Lower leg skin (tissue), 4 donors: ENCODE measurements at regions not wholly inside any gene's neighbourhood (a gene's known extent, or its start where the extent isn't known, plus 50 kb on each side); places are given as distances from the start of the nearest gene placed in this dataset.

Experiments
- DNase-seq, 2 donors: peaks; one replicate each; pipeline ENCODE4 v3.0.0-alpha.2; 2019; ENCODE audit warnings: low spot score in 2 of 2
- H3K4me3 ChIP-seq: fragments of 200-600 bp; sonication (generic); 2 replicates; pipeline ENCODE4 v1.5.1; 2017; ENCODE audit warnings: mild to moderate bottlenecking, low read depth; ENCODE audit not compliant: poor library complexity, severe bottlenecking
- POLR2A ChIP-seq, 2 donors: fragments of 450-650 bp; IDR thresholded peaks; one replicate each; pipeline ENCODE4 v1.6.1; 2016 to 2017; ENCODE audit warnings: antibody characterized with exemption in 2 of 2, mild to moderate bottlenecking in 1 of 2, moderate library complexity in 1 of 2
- WGBS, 2 donors: methylation state at CpG; one replicate each; pipeline ENCODE4 v1.1.5; 2018; 5-methylcytosine and 5-hydroxymethylcytosine counted together
- intact Hi-C: fragments of 100-400 bp; cut with DNase I; formaldehyde crosslinking; loops from one replicate; pipeline ENCODE4 v1.15.0; 2023; ENCODE audit warnings: low total_unique reads
- TF ChIP-seq, protein P1 (sequence below), 3 donors: fragments of 450-650 bp; IDR thresholded peaks; one replicate each; pipeline ENCODE4 v1.5.1; 2016; ENCODE audit warnings: antibody characterized with exemption in 3 of 3, mild to moderate bottlenecking in 3 of 3, moderate library complexity in 2 of 3

DNA sequence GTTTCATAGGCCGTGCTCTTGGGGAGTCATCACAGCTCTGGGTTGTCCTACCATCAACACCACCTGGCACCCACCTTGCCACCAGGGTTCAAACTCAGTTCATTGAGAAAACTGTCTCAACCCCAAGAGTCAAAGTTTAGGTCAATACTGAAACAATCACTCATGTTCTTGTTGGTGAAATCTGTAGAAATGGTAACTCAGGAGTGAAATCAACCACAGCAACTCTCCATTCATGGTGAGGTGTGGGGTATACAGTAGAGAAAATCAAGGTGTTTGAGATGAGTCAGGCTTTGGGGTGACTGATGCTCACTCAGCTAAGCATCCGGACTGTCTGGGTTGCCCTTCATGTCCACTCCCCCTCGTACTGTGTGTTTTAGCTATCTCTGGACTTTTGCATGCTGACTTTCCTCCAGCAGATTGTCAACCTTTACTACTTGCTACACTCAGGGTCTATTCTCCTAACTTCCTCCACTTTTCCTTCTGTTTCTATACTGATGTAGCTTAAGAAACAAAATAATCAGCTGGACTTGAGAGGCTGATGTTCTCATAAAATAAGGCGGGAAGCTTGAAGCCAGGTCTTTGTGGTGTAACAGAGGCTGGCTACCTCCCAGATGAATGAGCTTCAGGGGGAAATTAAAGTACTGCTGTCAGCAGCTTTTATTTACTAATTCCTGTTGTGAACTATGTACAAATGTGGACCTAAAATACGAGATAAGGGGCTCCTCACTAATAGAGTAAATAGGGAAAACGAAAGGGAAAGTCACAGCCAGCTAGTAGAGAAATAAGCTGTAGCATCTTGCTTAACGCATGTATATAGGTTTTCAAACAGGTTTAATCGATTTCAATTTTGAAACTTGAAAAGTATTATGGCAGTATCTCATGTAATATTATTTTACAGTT is 173.6 kb upstream of the AKR1E2 start:
- DNase-seq, result no peak
- WGBS, 2 donors, result 70 to 76% methylated on average over 8 of the region's 8 CpGs
- intact Hi-C loops, result no loop called here
- no peak overlapping the region for H3K4me3 ChIP-seq
- no peak for TF ChIP-seq POLR2A (IDR thresholded peaks at IDR 0.05)
- TF ChIP-seq, protein P1, sequence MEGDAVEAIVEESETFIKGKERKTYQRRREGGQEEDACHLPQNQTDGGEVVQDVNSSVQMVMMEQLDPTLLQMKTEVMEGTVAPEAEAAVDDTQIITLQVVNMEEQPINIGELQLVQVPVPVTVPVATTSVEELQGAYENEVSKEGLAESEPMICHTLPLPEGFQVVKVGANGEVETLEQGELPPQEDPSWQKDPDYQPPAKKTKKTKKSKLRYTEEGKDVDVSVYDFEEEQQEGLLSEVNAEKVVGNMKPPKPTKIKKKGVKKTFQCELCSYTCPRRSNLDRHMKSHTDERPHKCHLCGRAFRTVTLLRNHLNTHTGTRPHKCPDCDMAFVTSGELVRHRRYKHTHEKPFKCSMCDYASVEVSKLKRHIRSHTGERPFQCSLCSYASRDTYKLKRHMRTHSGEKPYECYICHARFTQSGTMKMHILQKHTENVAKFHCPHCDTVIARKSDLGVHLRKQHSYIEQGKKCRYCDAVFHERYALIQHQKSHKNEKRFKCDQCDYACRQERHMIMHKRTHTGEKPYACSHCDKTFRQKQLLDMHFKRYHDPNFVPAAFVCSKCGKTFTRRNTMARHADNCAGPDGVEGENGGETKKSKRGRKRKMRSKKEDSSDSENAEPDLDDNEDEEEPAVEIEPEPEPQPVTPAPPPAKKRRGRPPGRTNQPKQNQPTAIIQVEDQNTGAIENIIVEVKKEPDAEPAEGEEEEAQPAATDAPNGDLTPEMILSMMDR (IDR thresholded peaks at IDR 0.05), result no peak

DNA sequence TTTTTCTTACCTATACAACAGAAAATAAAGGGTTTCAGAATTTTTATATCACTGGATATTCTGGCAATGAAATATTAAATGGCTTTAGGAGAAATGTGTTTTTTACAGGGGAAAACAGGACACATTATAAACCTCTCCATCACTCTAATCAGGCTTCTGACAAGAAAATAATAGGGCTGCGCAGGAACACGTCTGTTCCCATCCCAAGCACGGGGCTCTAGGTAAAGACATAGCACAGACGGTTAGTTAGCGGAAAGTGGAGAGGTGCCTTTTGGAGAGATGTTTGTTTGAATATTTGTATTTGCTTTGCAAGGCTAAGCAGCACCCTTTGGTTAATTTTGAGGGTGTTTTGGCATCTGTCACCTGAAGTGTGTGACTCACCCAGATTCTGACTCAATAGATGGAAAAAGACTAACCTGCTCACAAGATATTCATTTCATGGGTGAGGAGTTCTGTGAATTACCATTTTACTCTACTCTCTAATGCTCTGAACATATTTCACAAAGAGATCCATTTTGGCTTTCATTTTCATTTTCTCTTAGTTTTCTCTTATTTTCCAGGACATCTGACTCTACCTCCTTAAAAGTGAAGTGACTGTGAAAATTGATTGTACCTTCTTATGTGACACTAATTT is 174.5 kb upstream of the AKR1E2 start:
- no peak for DNase-seq
- intact Hi-C loops, result no loop called here
- TF ChIP-seq, protein P1 (IDR thresholded peaks at IDR 0.05), result no peak
- no peak for TF ChIP-seq POLR2A (IDR thresholded peaks at IDR 0.05)
- H3K4me3 ChIP-seq, result no peak overlapping the region
- WGBS, 2 donors, result 67 to 79% methylated on average over 5 of the region's 5 CpGs

DNA sequence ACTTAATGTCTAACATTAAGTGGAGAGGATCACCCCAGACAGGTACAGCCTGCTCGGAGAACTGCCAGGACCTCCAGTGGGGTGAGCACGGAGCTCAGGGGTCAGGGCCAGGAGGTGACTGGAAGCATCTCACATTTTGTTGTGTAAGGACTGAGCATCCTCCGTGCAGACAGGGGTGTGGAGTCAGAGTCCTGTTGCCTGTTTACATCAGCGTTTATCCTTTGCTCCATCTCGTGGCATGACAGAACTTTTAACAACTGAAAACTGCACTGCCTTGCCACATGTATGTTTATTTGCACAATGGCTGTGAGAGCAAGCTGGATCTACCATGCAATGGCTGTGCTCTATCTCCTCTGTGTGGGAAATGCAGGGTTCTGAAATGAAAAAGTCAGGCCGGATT is 175.4 kb upstream of the AKR1E2 start:
- TF ChIP-seq, protein P1 (IDR thresholded peaks at IDR 0.05), result no peak
- TF ChIP-seq POLR2A (IDR thresholded peaks at IDR 0.05), result no peak
- intact Hi-C loops, result no loop called here
- DNase-seq, result peak; percentile 55 to 90

DNA sequence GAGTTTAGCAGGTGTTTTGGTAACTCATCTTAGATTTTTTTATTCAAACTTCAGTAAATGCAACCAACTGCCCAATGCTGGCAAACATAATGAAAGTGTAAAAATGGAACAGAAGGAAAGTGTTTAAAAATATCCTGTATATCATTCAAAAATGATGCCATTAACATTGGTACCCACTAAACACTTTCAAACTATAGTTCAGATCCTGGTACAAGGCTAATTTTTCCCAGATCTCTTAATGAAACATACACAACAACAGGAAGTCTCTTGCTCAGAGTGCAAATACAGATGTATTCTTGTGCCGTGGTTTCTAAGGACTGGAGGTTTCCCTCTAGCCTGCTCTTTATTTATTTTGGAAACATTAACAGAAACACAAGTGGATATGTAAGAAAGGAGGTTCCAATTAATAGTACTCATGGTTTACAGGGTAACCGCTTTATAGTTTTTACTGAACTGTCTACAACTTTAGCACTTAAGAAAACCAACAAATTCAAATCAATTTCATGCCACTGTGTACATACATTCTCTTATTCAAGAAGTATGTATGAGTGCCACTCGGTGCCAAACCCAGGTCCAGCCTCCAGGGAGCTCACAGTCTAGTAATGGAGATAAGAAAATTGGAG is 176.0 kb upstream of the AKR1E2 start:
- intact Hi-C loops, result no loop called here
- 28 to 43% methylated on average over 3 of the region's 3 CpGs for WGBS, 2 donors
- no peak for DNase-seq
- TF ChIP-seq, protein P1 (IDR thresholded peaks at IDR 0.05), result no peak
- no peak for TF ChIP-seq POLR2A (IDR thresholded peaks at IDR 0.05)
- no peak overlapping the region for H3K4me3 ChIP-seq

More for the DNA sequence above, 175.4 kb upstream of the AKR1E2 start:
- H3K4me3 ChIP-seq, result no peak overlapping the region
- 42 to 60% methylated on average over 6 of the region's 6 CpGs for WGBS, 2 donors

DNA sequence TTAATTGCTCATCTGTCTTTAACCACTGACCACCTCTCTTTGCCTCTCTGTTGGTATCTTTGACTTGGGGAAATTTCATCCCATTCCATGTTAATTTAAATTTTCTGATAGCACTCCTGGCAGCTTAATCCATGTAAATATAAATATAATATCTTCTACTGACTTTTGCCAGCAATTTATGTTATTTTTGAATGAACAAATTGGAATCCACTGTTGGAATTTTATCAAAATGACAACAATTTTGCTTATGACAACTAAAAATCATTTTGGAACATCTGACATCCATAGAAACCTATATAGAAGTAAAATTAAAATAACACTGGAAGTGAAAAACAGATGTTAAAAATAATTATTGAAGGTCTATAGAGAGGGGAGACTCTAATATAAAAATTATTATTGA is 176.5 kb upstream of the AKR1E2 start:
- no peak for TF ChIP-seq POLR2A (IDR thresholded peaks at IDR 0.05)
- TF ChIP-seq, protein P1 (IDR thresholded peaks at IDR 0.05), result no peak
- intact Hi-C loops, result no loop called here
- H3K4me3 ChIP-seq, result no peak overlapping the region
- DNase-seq, result no peak
